NCI-H1930 (cell line): ENCODE measurements at regions not wholly inside any gene's neighbourhood (a gene's known extent, or its start where the extent isn't known, plus 50 kb on each side); places are given as distances from the start of the nearest gene placed in this dataset.
"Not testable (repeated sequence)": the region's sequence is repeated elsewhere in the genome, so short reads cannot be mapped to it uniquely, and the experiment has no call there.

Experiments
- DNase-seq, 2 experiments: peaks; one replicate each; lab custom pipeline; 2025; lab: John Stamatoyannopoulos, UW

DNA sequence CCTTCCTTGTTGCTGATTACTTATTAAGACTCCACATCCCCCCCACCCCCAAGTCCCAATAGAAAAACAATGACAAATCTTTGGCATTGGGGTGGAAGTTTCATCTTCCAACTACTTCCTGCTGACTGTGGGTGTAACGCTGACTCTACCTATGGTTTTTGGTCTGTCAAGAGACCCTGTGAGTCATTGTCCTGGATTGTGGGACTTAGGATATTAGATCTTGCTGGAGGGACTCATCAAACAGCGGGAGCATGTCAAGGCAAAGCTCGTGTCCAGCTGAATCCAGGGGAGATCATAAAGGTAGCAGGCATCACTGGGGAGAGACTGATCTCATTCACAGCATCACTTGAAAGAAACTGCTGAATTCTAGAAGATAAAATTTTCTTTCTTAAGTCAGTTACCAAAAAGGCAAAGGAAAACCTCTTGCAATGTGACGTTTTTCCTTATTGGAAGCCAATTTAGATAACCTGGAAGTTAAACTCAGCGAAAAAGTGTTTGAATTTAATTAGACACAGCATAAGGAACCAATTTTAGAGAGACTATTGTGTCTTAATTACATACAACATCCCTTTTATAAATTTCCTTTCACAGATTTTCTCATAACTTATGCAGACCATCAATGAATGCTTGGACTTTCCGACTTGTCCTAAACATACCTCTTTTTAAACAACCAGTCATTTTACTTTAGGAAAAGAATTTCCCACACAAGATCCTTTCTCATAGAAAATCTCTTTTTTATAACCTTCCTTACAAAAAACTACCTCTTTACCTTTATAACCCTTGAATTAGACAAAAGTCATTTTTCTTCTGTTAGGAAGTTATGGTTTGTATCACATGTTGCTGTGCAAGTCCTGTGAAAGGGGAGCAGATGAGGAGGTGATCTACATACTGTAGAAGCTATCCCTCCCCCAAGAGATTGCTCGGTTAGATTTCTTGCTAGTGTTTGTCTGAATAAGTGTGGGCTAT, 94.6 kb upstream of the SCAF11 start:
- DNase-seq: no peak

DNA sequence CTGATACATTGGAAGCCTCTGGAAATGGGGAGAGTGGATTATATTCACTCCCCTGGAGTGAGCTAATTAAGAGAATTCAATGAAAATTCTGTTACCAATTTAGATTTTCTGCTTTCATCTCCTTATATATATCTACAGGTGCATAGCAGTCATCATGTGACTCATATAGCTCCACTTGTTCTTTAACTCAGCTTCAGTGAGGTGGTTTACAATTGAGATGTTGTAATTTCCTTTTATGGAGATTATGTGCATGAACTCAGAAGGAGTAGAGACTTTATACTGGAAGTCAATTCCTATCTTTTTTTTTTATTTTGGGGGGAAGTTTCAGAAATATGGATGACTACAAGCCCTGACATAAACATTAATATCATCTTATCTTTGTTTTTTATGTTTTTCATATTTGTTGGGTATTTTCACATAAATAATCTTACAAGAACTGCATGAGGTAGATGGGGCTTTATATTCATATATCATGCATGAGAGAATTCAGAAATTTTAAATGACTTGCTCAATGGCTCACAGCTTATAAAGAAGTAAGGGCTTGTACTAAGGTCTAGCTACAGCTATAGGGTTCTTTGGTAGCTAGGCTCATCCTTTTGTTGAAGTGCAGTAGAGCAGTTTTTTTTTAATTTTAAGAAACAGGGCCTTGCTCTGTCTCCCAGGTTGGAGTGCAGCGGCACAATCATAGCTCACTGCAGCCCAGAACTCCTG, 92.3 kb upstream of the SCAF11 start:
- no peak for DNase-seq

- no peak for DNase-seq
Measured at GRCh38 chr12:46073321-46073720, 82.9 kb upstream of the SCAF11 start.

DNA sequence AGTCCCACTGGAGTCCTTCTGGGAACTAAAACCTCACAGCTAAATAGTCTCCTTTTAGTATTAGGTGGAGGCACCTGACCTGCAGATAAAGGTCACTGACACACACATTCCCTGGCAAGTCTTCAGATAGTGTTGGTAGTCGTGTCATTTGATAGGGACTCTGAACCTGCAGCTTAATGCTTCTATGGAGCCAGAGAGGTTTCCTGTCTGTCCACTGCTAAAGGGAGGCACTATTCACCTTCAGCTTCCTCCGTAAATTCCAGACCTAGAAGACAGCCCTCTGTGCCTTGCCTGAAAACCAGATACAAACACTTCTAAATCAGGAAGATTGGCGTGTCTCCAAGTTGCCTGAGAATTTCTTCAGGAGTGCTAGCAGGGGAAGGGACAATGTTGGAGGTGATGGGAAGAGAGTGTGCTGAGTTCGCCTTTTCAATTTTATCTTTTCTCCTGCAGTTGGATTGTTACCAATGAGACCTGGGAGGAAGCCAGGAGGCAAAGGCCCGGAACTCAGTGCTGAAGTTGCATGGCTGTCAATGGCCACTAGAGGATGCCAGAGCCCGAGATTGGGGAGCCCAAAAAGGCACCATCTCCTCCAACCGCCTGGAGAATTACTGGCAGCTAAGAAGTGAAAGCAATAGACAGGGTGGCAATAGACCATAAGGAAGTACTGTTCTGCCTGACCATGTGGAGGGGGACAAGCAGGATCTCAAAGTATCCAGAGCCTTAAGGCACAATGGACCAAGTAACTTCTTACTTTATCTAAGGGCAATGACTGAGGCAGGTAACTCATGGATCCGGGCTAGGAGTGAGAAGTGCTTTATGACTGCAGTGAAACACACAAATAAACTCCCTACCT, 81.6 kb upstream of the SCAF11 start:
- peak; percentile 73 to 74 for DNase-seq

DNA sequence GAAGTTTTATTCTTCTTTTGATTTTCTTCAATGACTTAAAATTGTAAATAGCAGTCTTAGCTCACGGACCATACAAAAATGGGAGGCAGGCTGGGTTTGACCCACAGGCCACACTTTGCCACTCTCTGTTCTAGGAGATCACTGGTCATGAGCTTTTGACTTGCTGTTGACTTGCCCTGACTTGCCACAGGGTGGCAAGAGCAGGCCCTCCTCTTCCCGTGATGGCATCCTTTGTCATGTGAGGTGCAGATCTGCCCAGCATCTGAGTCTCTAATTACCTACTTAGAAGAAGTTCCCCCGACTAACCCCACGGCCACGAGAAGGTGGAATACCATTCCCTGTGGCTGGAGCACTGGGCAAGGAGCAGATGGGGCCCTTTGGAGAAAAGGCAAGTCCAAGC, 81.0 kb upstream of the SCAF11 start:
- no peak for DNase-seq

DNA sequence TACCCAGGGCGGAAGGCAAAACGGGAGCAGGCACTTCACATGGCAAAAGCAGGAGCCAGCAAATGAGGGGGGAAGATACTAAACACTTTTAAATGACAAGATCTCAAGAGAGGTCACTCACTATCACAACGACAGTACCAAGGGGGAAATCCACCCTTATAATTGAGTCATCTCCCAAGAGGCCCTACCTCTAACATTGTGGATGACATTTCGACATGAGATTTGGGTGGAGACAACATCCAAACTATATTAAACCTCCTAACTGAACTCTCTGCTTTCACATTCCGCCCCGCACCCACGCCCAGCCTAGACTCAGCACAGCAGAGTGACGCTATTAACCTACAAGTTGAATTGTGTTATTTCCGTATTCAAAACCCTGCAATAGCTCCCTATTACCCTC, 76.7 kb upstream of the SCAF11 start:
- no peak for DNase-seq

- DNase-seq: no peak
Measured at GRCh38 chr12:46065412-46066166, 75.2 kb upstream of the SCAF11 start.

- no peak for DNase-seq
Measured at GRCh38 chr12:46064548-46064947, 74.2 kb upstream of the SCAF11 start.

- not testable (repeated sequence) for DNase-seq
Measured at GRCh38 chr12:46058697-46059096, 68.3 kb upstream of the SCAF11 start.

DNA sequence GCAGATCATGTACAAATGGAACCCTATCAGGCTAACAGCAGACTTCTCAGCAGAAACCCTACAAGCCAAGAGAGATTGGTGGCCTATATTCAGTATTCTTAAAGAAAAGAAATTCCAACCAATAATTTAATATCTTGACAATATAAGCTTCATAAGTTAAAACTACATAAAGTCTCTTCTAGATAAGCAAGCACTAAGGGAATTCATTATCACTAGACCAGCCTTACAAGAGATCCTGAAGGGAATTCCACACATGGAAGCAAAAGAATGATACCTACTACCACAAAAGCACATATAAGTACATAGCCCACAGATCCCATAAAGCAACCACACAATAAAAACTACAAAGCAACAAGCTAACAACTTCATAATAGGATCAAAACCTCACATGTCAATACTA, 60.4 kb upstream of the SCAF11 start:
- no peak for DNase-seq

- no peak for DNase-seq
Measured at GRCh38 chr12:46049665-46050064, 59.3 kb upstream of the SCAF11 start.

DNA sequence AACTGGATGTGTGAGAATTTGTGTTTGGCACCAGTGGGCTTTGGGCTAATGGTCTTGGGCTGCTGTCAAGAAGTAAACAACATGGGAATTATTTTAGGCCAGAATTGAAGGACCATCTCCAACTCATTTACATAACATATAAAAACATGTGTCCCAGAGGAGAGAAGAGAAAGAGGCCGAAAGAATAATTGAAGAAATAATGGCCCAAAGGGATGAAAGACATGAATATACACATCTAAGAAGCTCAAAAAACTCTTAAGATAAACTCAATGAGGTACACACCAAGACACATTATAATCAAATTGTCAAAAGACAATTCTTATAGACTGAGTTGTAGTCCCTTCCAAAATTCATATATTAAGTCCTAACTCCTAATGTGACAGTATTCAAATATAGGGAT, 56.1 kb upstream of the SCAF11 start:
- no peak for DNase-seq

GRCh38 chr12:46043972-46044520, 53.7 kb upstream of the SCAF11 start:
- DNase-seq: no peak
